NCI-H1436 (cell line): ENCODE measurements at regions not wholly inside any gene's neighbourhood (a gene's known extent, or its start where the extent isn't known, plus 50 kb on each side); places are given as distances from the start of the nearest gene placed in this dataset.

ENCODE experiments used
- DNase-seq: peaks from one replicate; lab custom pipeline; 2025; lab: John Stamatoyannopoulos, UW

- no peak for DNase-seq
Observed at GRCh38 chr2:107312240-107312639, 426.3 kb upstream of the ST6GAL2 start.

GRCh38 chr2:107313316-107313715 is 427.3 kb upstream of the ST6GAL2 start:
- DNase-seq, result no peak

- DNase-seq, result no peak
Observed at GRCh38 chr2:107320881-107321280, 434.9 kb upstream of the ST6GAL2 start.

GRCh38 chr2:107322416-107322815 is 436.4 kb upstream of the ST6GAL2 start:
- no peak for DNase-seq

GRCh38 chr2:107323946-107324565 is 438.1 kb upstream of the ST6GAL2 start:
- DNase-seq, result no peak

GRCh38 chr2:107325981-107326786 is 440.2 kb upstream of the ST6GAL2 start:
- DNase-seq, result no peak

- no peak for DNase-seq
Observed at GRCh38 chr2:107334306-107334705, 448.3 kb upstream of the ST6GAL2 start.

- DNase-seq, result no peak
Observed at GRCh38 chr2:107336526-107336925, 450.6 kb upstream of the ST6GAL2 start.

- DNase-seq, result no peak
Observed at GRCh38 chr2:107337209-107337898, 451.4 kb upstream of the ST6GAL2 start.

GRCh38 chr2:107338059-107338458 is 452.1 kb upstream of the ST6GAL2 start:
- no peak for DNase-seq

- DNase-seq, result no peak
Observed at GRCh38 chr2:107338571-107338970, 452.6 kb upstream of the ST6GAL2 start.

GRCh38 chr2:107340955-107341354 is 455.0 kb upstream of the ST6GAL2 start:
- no peak for DNase-seq

GRCh38 chr2:107349329-107349728 is 463.4 kb upstream of the ST6GAL2 start:
- no peak for DNase-seq

GRCh38 chr2:107354175-107354574 is 468.2 kb upstream of the ST6GAL2 start:
- no peak for DNase-seq

GRCh38 chr2:107358362-107358761 is 468.3 kb upstream of the RGPD4 start:
- DNase-seq, result no peak

GRCh38 chr2:107359021-107359420 is 467.7 kb upstream of the RGPD4 start:
- DNase-seq, result no peak

GRCh38 chr2:107361751-107362381 is 464.8 kb upstream of the RGPD4 start:
- no peak for DNase-seq

- DNase-seq, result no peak
Observed at GRCh38 chr2:107362993-107363392, 463.7 kb upstream of the RGPD4 start.

- DNase-seq, result no peak
Observed at GRCh38 chr2:107363806-107364205, 462.9 kb upstream of the RGPD4 start.

- DNase-seq, result no peak
Observed at GRCh38 chr2:107364361-107364950, 462.2 kb upstream of the RGPD4 start.

GRCh38 chr2:107374249-107374648 is 452.4 kb upstream of the RGPD4 start:
- peak; percentile 20 for DNase-seq

- no peak for DNase-seq
Observed at GRCh38 chr2:107376909-107377308, 449.8 kb upstream of the RGPD4 start.
